GM12891 (cell line): ENCODE measurements at regions not wholly inside any gene's neighbourhood (a gene's known extent, or its start where the extent isn't known, plus 50 kb on each side); places are given as distances from the start of the nearest gene placed in this dataset.

Source experiments
- POLR2A ChIP-seq: IDR thresholded peaks from 2 replicates; pipeline ENCODE4 v1.6.1; 2011; ENCODE audit warnings: low read depth, low read length, control low read depth
- POLR2AphosphoS5 ChIP-seq: IDR thresholded peaks from 2 replicates; pipeline ENCODE4 v1.6.1; 2011; ENCODE audit warnings: low read depth, low read length, control low read depth
- SPI1 ChIP-seq: IDR thresholded peaks from 2 replicates; pipeline ENCODE4 v1.6.1; 2011; ENCODE audit warnings: low read depth, low read length, control low read depth
- TAF1 ChIP-seq: IDR thresholded peaks from 2 replicates; pipeline ENCODE4 v1.6.1; 2011; ENCODE audit warnings: low read depth, low read length, control low read depth

GRCh38 chr15:37576952-37577351, 357.5 kb upstream of the TMCO5A start:
- TF ChIP-seq POLR2A (no peak), POLR2AphosphoS5 (no peak), TAF1 (no peak), SPI1 (no peak)
